ENCODE measurements at regions not wholly inside any gene's neighbourhood (a gene's known extent, or its start where the extent isn't known, plus 50 kb on each side); places are given as distances from the start of the nearest gene placed in this dataset.

GRCh38 chr7:1380231-1380815, 78.9 kb downstream of the MICALL2 start:
- TF ChIP-seq, protein P1, sequence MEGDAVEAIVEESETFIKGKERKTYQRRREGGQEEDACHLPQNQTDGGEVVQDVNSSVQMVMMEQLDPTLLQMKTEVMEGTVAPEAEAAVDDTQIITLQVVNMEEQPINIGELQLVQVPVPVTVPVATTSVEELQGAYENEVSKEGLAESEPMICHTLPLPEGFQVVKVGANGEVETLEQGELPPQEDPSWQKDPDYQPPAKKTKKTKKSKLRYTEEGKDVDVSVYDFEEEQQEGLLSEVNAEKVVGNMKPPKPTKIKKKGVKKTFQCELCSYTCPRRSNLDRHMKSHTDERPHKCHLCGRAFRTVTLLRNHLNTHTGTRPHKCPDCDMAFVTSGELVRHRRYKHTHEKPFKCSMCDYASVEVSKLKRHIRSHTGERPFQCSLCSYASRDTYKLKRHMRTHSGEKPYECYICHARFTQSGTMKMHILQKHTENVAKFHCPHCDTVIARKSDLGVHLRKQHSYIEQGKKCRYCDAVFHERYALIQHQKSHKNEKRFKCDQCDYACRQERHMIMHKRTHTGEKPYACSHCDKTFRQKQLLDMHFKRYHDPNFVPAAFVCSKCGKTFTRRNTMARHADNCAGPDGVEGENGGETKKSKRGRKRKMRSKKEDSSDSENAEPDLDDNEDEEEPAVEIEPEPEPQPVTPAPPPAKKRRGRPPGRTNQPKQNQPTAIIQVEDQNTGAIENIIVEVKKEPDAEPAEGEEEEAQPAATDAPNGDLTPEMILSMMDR (IDR thresholded peaks at IDR 0.05; ENCODE audit: low read length), result no peak
- TF ChIP-seq EZH2phosphoT487 (IDR thresholded peaks at IDR 0.05; ENCODE audit: low read length), result no peak
- TF ChIP-seq EZH2 (optimal IDR thresholded peaks at IDR 0.05; ENCODE audit: low read depth, low read length), result no peak
